Spleen (tissue), 11 donors: ENCODE measurements at regions not wholly inside any gene's neighbourhood (a gene's known extent, or its start where the extent isn't known, plus 50 kb on each side); places are given as distances from the start of the nearest gene placed in this dataset.
"Not testable (repeated sequence)": the region's sequence is repeated elsewhere in the genome, so short reads cannot be mapped to it uniquely, and the experiment has no call there.

Source experiments
- DNase-seq: peaks from one replicate; pipeline ENCODE4 v3.0.0-alpha.2; 2020
- H3K27ac ChIP-seq, 8 donors: fragments of 200-600 bp; sonication (generic) in 7 of 8; 1 replicate in 4 of 8; 2 replicates in 4 of 8; pipeline versions ENCODE4 v1.5.0 to v1.8.0; 2016 to 2021; ENCODE audit warnings: inconsistent platforms in 4 of 8, mild to moderate bottlenecking in 4 of 8, moderate library complexity in 1 of 8
- H3K27me3 ChIP-seq, 7 donors: fragments of 200-600 bp; sonication (generic) in 6 of 7; replicated peaks in 1 of 7; 1 replicate in 4 of 7; 2 replicates in 3 of 7; pipeline versions ENCODE4 v1.5.0 to v1.8.0; 2016 to 2021; ENCODE audit warnings: inconsistent platforms in 3 of 7, mild to moderate bottlenecking in 1 of 7
- H3K36me3 ChIP-seq, 6 donors: fragments of 200-600 bp; sonication (generic) in 5 of 6; 1 replicate in 4 of 6; 2 replicates in 2 of 6; pipeline versions ENCODE4 v1.5.0 to v1.8.0; 2016 to 2021; ENCODE audit warnings: inconsistent platforms in 2 of 6
- H3K4me1 ChIP-seq, 6 donors: fragments of 200-600 bp; sonication (generic) in 5 of 6; 1 replicate in 3 of 6; 2 replicates in 3 of 6; pipeline versions ENCODE4 v1.5.0 to v1.8.0; 2016 to 2021; ENCODE audit warnings: inconsistent platforms in 3 of 6
- H3K4me3 ChIP-seq, 8 donors: fragments of 200-600 bp; sonication (generic) in 7 of 8; 1 replicate in 4 of 8; 2 replicates in 4 of 8; pipeline versions ENCODE4 v1.5.0 to v1.8.0; 2016 to 2021; ENCODE audit warnings: inconsistent platforms in 4 of 8, mild to moderate bottlenecking in 4 of 8, moderate library complexity in 2 of 8
- H3K9me3 ChIP-seq, 8 donors: fragments of 200-600 bp; sonication (generic) in 7 of 8; 1 replicate in 4 of 8; 2 replicates in 4 of 8; pipeline versions ENCODE4 v1.5.0 to v1.8.0; 2016 to 2021; ENCODE audit warnings: inconsistent platforms in 4 of 8
- POLR2A ChIP-seq, 3 donors: fragments of 450-650 bp; IDR thresholded peaks; one replicate each; pipeline ENCODE4 v1.5.1; 2017; ENCODE audit warnings: antibody characterized with exemption in 3 of 3, mild to moderate bottlenecking in 1 of 3
- POLR2AphosphoS5 ChIP-seq, 3 donors: sonication (generic); formaldehyde crosslinking; IDR thresholded peaks; one replicate each; pipeline ENCODE4 v1.5.1; 2017; ENCODE audit warnings: antibody characterized with exemption in 3 of 3
- WGBS, 5 donors: extraction: QIAGEN DNeasy Blood & Tissue Kit in 3 of 5; methylation state at CpG; one replicate each; pipeline versions ENCODE4 v1.1.5 to v1.1.7; 2013 to 2018; 5-methylcytosine and 5-hydroxymethylcytosine counted together
- intact Hi-C: fragments of 100-400 bp; cut with DNase I; formaldehyde crosslinking; loops from one replicate; pipeline ENCODE4 v1.15.0; 2023; ENCODE audit warnings: low total_unique reads
- TF ChIP-seq, protein P1 (sequence below), 11 experiments: fragments of 200-600 bp in 7 of 11; fragments of 450-650 bp in 4 of 11; sonication (generic) in 4 of 11; IDR thresholded peaks in 8 of 11; conservative IDR thresholded peaks in 3 of 11; 1 replicate in 7 of 11; 2 replicates in 4 of 11; pipeline versions ENCODE4 v1.4.0 to v1.8.0; 2016 to 2021; ENCODE audit warnings: antibody characterized with exemption in 11 of 11, inconsistent platforms in 4 of 11, mild to moderate bottlenecking in 1 of 11
- donor health status: healthy with polysubstance abuse.
- donor health status: DM: no; HTN: no; CAD: no; lungs with moderate emphysema.
- donor health status: DM: no; HTN: no; CAD: no.
- donor health status: Bipolar disorder and iron deficiency.
- donor health status: healthy.
- donor health status: DM: no; HTN: no; CAD: no.
- donor health status: DM: yes; HTN: yes; CAD: no.

- H3K27ac ChIP-seq = no peak overlapping the region
- H3K4me3 ChIP-seq = no peak overlapping the region
- intact Hi-C loops = no loop called here
- H3K9me3 ChIP-seq = peaks cover 0 to 19% (median 4%) of the 10 kb centered on the region in 8 donors
- WGBS, 5 donors = 81 to 91% (median 87%) methylated on average over 2 of the region's 2 CpGs
- H3K4me1 ChIP-seq = no peaks in the 10 kb centered on the region
- TF ChIP-seq, protein P1, sequence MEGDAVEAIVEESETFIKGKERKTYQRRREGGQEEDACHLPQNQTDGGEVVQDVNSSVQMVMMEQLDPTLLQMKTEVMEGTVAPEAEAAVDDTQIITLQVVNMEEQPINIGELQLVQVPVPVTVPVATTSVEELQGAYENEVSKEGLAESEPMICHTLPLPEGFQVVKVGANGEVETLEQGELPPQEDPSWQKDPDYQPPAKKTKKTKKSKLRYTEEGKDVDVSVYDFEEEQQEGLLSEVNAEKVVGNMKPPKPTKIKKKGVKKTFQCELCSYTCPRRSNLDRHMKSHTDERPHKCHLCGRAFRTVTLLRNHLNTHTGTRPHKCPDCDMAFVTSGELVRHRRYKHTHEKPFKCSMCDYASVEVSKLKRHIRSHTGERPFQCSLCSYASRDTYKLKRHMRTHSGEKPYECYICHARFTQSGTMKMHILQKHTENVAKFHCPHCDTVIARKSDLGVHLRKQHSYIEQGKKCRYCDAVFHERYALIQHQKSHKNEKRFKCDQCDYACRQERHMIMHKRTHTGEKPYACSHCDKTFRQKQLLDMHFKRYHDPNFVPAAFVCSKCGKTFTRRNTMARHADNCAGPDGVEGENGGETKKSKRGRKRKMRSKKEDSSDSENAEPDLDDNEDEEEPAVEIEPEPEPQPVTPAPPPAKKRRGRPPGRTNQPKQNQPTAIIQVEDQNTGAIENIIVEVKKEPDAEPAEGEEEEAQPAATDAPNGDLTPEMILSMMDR (IDR thresholded peaks at IDR 0.05 in 8 of 11, conservative IDR thresholded peaks at IDR 0.05 in 3 of 11) = no peak
- TF ChIP-seq POLR2A (IDR thresholded peaks at IDR 0.05) = no peak
- TF ChIP-seq POLR2AphosphoS5 (IDR thresholded peaks at IDR 0.05) = no peak
- no peaks in the 10 kb centered on the region for H3K36me3 ChIP-seq
- DNase-seq = no peak
- no peaks in the 10 kb centered on the region for H3K27me3 ChIP-seq
These were observed 1090.9 kb downstream of the TBL1XR1 start for GRCh38 chr3:176106380-176106779.

DNA sequence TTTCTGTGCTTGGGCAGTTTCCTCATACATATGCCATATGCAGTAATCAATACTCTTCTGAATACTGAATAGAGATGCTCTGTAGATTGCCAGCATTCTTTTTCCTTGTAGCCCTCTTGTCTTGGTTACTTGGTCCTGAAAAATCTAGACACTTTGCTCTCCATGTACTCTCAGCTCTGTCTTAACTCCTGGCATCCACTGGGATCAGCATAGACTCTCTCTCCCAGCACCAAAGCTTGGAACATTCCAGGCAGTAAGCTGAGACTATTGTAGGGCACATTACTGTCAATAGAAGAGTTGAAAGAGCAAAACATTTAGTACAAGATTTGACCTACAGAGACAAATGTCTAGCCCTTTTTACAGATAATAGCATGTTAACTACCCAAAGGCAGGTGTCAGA, 1100.3 kb downstream of the TBL1XR1 start:
- Histone ChIP-seq H3K27ac (no peak overlapping the region), H3K4me1 (no peaks in the 10 kb centered on the region), H3K9me3 (peaks cover 0 to 24% (median 11%) of the 10 kb centered on the region in 8 donors), H3K4me3 (no peak overlapping the region), H3K36me3 (no peaks in the 10 kb centered on the region), H3K27me3 (no peaks in the 10 kb centered on the region)
- DNase-seq = no peak
- intact Hi-C loops = no loop called here
- TF ChIP-seq, protein P1 (IDR thresholded peaks at IDR 0.05 in 8 of 11, conservative IDR thresholded peaks at IDR 0.05 in 3 of 11) = no peak
- TF ChIP-seq POLR2A (IDR thresholded peaks at IDR 0.05) = no peak
- no peak for TF ChIP-seq POLR2AphosphoS5 (IDR thresholded peaks at IDR 0.05)

DNA sequence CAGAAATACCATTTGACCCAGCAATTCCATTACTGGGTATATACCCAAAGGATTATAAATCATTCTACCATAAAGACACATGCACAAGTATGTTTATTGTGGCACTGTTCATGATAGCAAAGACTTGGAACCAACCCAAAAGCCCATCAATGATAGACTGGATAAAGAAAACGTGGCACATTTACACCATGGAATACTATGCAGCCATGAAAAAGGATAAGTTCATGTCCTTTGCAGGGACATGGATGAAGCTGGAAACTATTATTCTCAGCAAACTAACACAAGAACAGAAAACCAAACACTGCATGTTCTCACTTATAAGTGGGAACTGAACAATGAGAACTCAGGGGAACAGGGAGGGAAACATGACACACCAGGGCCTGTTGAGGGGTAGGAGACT, 1103.4 kb downstream of the TBL1XR1 start:
- H3K36me3 ChIP-seq, H3K27ac ChIP-seq, DNase-seq, H3K4me1 ChIP-seq, H3K4me3 ChIP-seq, H3K27me3 ChIP-seq, intact Hi-C loops: not testable (repeated sequence)
- H3K9me3 ChIP-seq = peaks cover 0 to 23% (median 11%) of the 10 kb centered on the region in 8 donors
- WGBS, 5 donors = 46 to 64% (median 54%) methylated on average over 1 of the region's 1 CpG

DNA sequence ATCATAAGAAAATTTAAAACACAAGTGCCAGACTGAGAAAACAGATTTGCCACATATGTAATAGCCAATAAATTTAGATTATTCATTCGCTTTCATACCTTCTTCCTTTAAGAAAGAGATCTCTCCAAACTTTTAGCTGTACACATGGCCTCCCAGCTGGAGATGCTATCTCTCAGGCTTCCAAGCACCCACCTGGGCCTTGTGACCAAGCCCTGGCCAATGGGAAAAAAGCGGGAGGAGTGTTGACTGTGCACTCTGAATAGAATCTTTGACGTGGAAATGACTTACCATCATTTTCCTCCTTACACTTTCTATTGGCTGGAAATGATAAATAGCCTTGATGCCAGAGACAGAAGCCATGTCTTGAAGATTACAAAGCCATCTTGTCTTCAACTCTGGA, 1106.6 kb downstream of the TBL1XR1 start:
- TF ChIP-seq, protein P1 (IDR thresholded peaks at IDR 0.05 in 8 of 11, conservative IDR thresholded peaks at IDR 0.05 in 3 of 11) = no peak
- TF ChIP-seq POLR2A (IDR thresholded peaks at IDR 0.05) (no peak), POLR2AphosphoS5 (IDR thresholded peaks at IDR 0.05) (no peak)
- DNase-seq = no peak
- Histone ChIP-seq H3K9me3 (peaks cover 0 to 21% (median 12%) of the 10 kb centered on the region in 8 donors), H3K4me1 (no peaks in the 10 kb centered on the region), H3K36me3 (no peaks in the 10 kb centered on the region), H3K4me3 (no peak overlapping the region), H3K27ac (no peak overlapping the region), H3K27me3 (no peaks in the 10 kb centered on the region)
- 59 to 85% (median 74%) methylated on average over 3 of the region's 3 CpGs for WGBS, 5 donors
- intact Hi-C loops = no loop called here

DNA sequence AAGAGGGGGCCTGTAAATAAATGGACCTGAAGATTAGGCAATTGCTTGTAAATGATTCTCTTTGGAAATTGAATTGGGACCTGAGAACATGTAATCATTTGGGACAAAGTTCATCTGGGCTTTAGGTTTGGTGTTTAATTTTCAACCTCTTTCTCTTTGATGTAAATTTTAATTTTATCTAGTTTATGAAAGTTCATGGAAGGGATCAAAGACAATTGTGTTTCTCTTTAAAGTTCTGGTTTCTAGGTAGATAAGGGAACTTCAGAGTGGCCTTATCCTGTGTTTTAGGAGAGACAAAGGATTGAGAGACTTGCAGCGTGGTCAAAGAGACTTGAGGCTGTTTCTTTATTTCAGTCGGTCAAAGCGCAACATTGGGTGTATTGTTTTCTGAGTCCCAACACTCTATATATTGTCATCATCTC, 1108.3 kb downstream of the TBL1XR1 start:
- no peaks in the 10 kb centered on the region for H3K27me3 ChIP-seq
- no peaks in the 10 kb centered on the region for H3K4me1 ChIP-seq
- no peak overlapping the region for H3K27ac ChIP-seq
- peaks cover 0 to 18% (median 7%) of the 10 kb centered on the region in 8 donors for H3K9me3 ChIP-seq
- intact Hi-C loops = no loop called here
- H3K36me3 ChIP-seq = no peaks in the 10 kb centered on the region
- 83 to 93% (median 86%) methylated on average over 3 of the region's 3 CpGs for WGBS, 5 donors
- no peak overlapping the region for H3K4me3 ChIP-seq
- no peak for DNase-seq
- TF ChIP-seq POLR2A (IDR thresholded peaks at IDR 0.05) = no peak
- no peak for TF ChIP-seq POLR2AphosphoS5 (IDR thresholded peaks at IDR 0.05)
- TF ChIP-seq, protein P1 (IDR thresholded peaks at IDR 0.05 in 8 of 11, conservative IDR thresholded peaks at IDR 0.05 in 3 of 11) = no peak
